H1 (cell line): ENCODE measurements at regions not wholly inside any gene's neighbourhood (a gene's known extent, or its start where the extent isn't known, plus 50 kb on each side); places are given as distances from the start of the nearest gene placed in this dataset.

Experiments used
- CTCF ChIA-PET: fragments of 300-600 bp; sonication (Branson Sonifier 250); formaldehyde crosslinking; loops from one replicate; lab custom pipeline; 2021; ENCODE audit not compliant: partially characterized antibody; lab: Charles Lee
- POLR2A ChIA-PET: fragments of 300-600 bp; sonication (Branson Sonifier 250); formaldehyde crosslinking; loops from one replicate; lab custom pipeline; 2021; ENCODE audit warnings: inconsistent platforms; ENCODE audit not compliant: partially characterized antibody; lab: Charles Lee
- DNase-seq, 2 experiments: peaks; one replicate each; pipeline versions ENCODE4 v3.0.0 to v3.0.0-alpha.2; 2010 to 2022; ENCODE audit warnings: low spot score in 2 of 2, low read depth in 1 of 2, mixed read lengths in 1 of 2
- FAIRE-seq: peaks from 2 replicates; lab custom pipeline; 2011; peaks lifted over from hg19 to GRCh38; lab: Jason Lieb, UNC
- H2AFZ ChIP-seq: 2 replicates; pipeline ENCODE4 v1.8.1; 2012; ENCODE audit warnings: low read length, inconsistent platforms
- H2AK5ac ChIP-seq: 2 replicates; pipeline ENCODE4 v1.6.1; 2013; ENCODE audit warnings: low read depth, low read length
- H2BK120ac ChIP-seq: replicated peaks from 2 replicates; pipeline ENCODE3; 2013; ENCODE audit warnings: low read depth, low read length, inconsistent platforms
- H2BK12ac ChIP-seq: 2 replicates; pipeline ENCODE4 v1.6.1; 2013; ENCODE audit warnings: low read depth, low read length
- H2BK15ac ChIP-seq: 2 replicates; pipeline ENCODE4 v1.6.1; 2013; ENCODE audit warnings: low read length
- H2BK20ac ChIP-seq: 2 replicates; pipeline ENCODE4 v1.6.1; 2013; ENCODE audit warnings: low read length
- H2BK5ac ChIP-seq: 2 replicates; pipeline ENCODE4 v1.6.1; 2013; ENCODE audit warnings: low read depth, low read length
- H3K14ac ChIP-seq: 2 replicates; pipeline ENCODE4 v1.6.1; 2013; ENCODE audit warnings: inconsistent platforms; ENCODE audit not compliant: insufficient read length
- H3K18ac ChIP-seq: 2 replicates; pipeline ENCODE4 v1.6.1; 2013; ENCODE audit warnings: low read length; ENCODE audit errors: extremely low read depth
- H3K23ac ChIP-seq: 2 replicates; pipeline ENCODE4 v1.6.1; 2013; ENCODE audit warnings: inconsistent platforms; ENCODE audit not compliant: insufficient read length
- H3K23me2 ChIP-seq: 2 replicates; pipeline ENCODE4 v1.6.1; 2013; ENCODE audit warnings: low read depth, low read length
- H3K27ac ChIP-seq: 2 replicates; pipeline ENCODE4 v1.6.1; 2011; ENCODE audit warnings: low read depth, low read length, inconsistent platforms
- H3K27me3 ChIP-seq, 4 experiments: replicated peaks in 1 of 4; 1 replicate in 1 of 4; 2 replicates in 3 of 4; pipeline versions ENCODE4 v1.6.1 to v1.8.1; 2011 to 2013; ENCODE audit warnings: low read length in 3 of 4, mild to moderate bottlenecking in 3 of 4, inconsistent platforms in 2 of 4, mixed read lengths in 2 of 4, moderate library complexity in 1 of 4; ENCODE audit not compliant: control insufficient read depth in 3 of 4, insufficient read depth in 3 of 4; ENCODE audit errors: extremely low read depth in 1 of 4
- H3K36me3 ChIP-seq, 4 experiments: 2 replicates each; pipeline versions ENCODE4 v1.6.1 to v1.8.1; 2011 to 2013; ENCODE audit warnings: mild to moderate bottlenecking in 4 of 4, low read length in 3 of 4, moderate library complexity in 2 of 4, control low read depth in 1 of 4, inconsistent platforms in 1 of 4; ENCODE audit not compliant: insufficient read depth in 4 of 4, control insufficient read depth in 2 of 4
- H3K4ac ChIP-seq: replicated peaks from 2 replicates; pipeline ENCODE3; 2013; ENCODE audit warnings: low read length, low read depth, mixed read lengths, inconsistent platforms; ENCODE audit not compliant: insufficient read length
- H3K4me1 ChIP-seq, 4 experiments: replicated peaks in 1 of 4; 1 replicate in 1 of 4; 2 replicates in 3 of 4; pipeline versions ENCODE4 v1.6.1 to v1.8.1; 2011 to 2013; ENCODE audit warnings: low read length in 3 of 4, inconsistent platforms in 2 of 4, mixed read lengths in 1 of 4; ENCODE audit not compliant: insufficient read depth in 4 of 4, control insufficient read depth in 3 of 4
- H3K4me2 ChIP-seq, 2 experiments: 2 replicates each; pipeline versions ENCODE4 v1.6.1 to v1.8.1; 2011 to 2013; ENCODE audit warnings: low read depth in 2 of 2, low read length in 2 of 2, control low read depth in 1 of 2, inconsistent platforms in 1 of 2, mild to moderate bottlenecking in 1 of 2; ENCODE audit not compliant: insufficient read depth in 1 of 2
- H3K4me3 ChIP-seq, 4 experiments: fragments of 200-600, 300-600 bp in 1 of 4; sonication (generic), shearing (Covaris generic), sonication (Bioruptor Twin) in 1 of 4; 2 replicates each; pipeline versions ENCODE4 v1.5.1 to v1.8.1; 2011 to 2016; ENCODE audit warnings: low read length in 4 of 4, low read depth in 3 of 4, control low read depth in 2 of 4, inconsistent platforms in 2 of 4, mild to moderate bottlenecking in 2 of 4, mixed read lengths in 1 of 4, moderate library complexity in 1 of 4; ENCODE audit not compliant: insufficient read depth in 2 of 4; ENCODE audit errors: extremely low read depth in 1 of 4
- H3K56ac ChIP-seq: replicated peaks from 2 replicates; pipeline ENCODE3; 2013; ENCODE audit warnings: low read depth, mild to moderate bottlenecking, mixed read lengths, low read length, inconsistent platforms; ENCODE audit not compliant: insufficient read length
- H3K79me1 ChIP-seq: 2 replicates; pipeline ENCODE4 v1.6.1; 2013; ENCODE audit warnings: low read depth, low read length, control low read depth
- H3K79me2 ChIP-seq, 2 experiments: 2 replicates each; pipeline versions ENCODE4 v1.6.1 to v1.8.1; 2012 to 2013; ENCODE audit warnings: low read length in 2 of 2, mild to moderate bottlenecking in 2 of 2, inconsistent platforms in 1 of 2; ENCODE audit not compliant: insufficient read depth in 2 of 2, control insufficient read depth in 1 of 2
- H3K9ac ChIP-seq, 4 experiments: replicated peaks in 1 of 4; 1 replicate in 1 of 4; 2 replicates in 3 of 4; pipeline versions ENCODE4 v1.6.1 to v1.8.1; 2011 to 2013; ENCODE audit warnings: low read depth in 3 of 4, low read length in 3 of 4, control low read depth in 2 of 4, mild to moderate bottlenecking in 2 of 4, moderate library complexity in 2 of 4, inconsistent platforms in 1 of 4; ENCODE audit errors: extremely low read depth in 1 of 4
- H3K9me3 ChIP-seq, 2 experiments: 2 replicates each; pipeline versions ENCODE4 v1.6.1 to v1.8.1; 2012 to 2013; ENCODE audit warnings: mild to moderate bottlenecking in 2 of 2, moderate library complexity in 2 of 2, control low read depth in 1 of 2, inconsistent platforms in 1 of 2, low read depth in 1 of 2, low read length in 1 of 2, mixed read lengths in 1 of 2; ENCODE audit not compliant: insufficient read depth in 2 of 2
- H4K20me1 ChIP-seq, 2 experiments: replicated peaks in 1 of 2; 2 replicates each; pipeline versions ENCODE3 to v1.8.1; 2011 to 2013; ENCODE audit warnings: inconsistent platforms in 2 of 2, low read length in 2 of 2, mild to moderate bottlenecking in 1 of 2; ENCODE audit not compliant: insufficient read depth in 2 of 2, control insufficient read depth in 1 of 2
- H4K5ac ChIP-seq: 2 replicates; pipeline ENCODE4 v1.6.1; 2013; ENCODE audit warnings: low read length, low read depth, mixed read lengths, inconsistent platforms; ENCODE audit not compliant: insufficient read length
- H4K8ac ChIP-seq: 2 replicates; pipeline ENCODE4 v1.8.0; 2013; ENCODE audit warnings: mild to moderate bottlenecking, moderate library complexity, low read length, inconsistent platforms; ENCODE audit not compliant: insufficient read depth; ENCODE audit errors: extremely low read depth
- H4K91ac ChIP-seq: replicated peaks from 2 replicates; pipeline ENCODE3; 2013; ENCODE audit warnings: low read length, mixed read lengths, inconsistent platforms; ENCODE audit not compliant: insufficient read length
- CHD2 ChIP-seq: IDR thresholded peaks from 2 replicates; pipeline ENCODE4 v1.6.1; 2012; ENCODE audit warnings: low read length, improper control_type of control experiment
- CREB1 ChIP-seq: IDR thresholded peaks from 2 replicates; pipeline ENCODE4 v1.6.1; 2012; ENCODE audit warnings: inconsistent platforms
- CTCF ChIP-seq, 3 experiments: IDR thresholded peaks; 1 replicate in 2 of 3; 2 replicates in 1 of 3; pipeline versions ENCODE4 v1.5.1 to v1.6.1; 2011; ENCODE audit warnings: low read length in 3 of 3, mild to moderate bottlenecking in 3 of 3, inconsistent platforms in 2 of 3, low read depth in 1 of 3, moderate library complexity in 1 of 3; ENCODE audit not compliant: insufficient read depth in 1 of 3; ENCODE audit errors: control extremely low read depth in 1 of 3
- HDAC6 ChIP-seq: IDR thresholded peaks from one replicate; pipeline ENCODE4 v1.7.1; 2012; ENCODE audit warnings: low read depth, mild to moderate bottlenecking, inconsistent platforms, low read length, moderate library complexity
- JUN ChIP-seq: IDR thresholded peaks from 2 replicates; pipeline ENCODE4 v1.6.1; 2011; ENCODE audit warnings: low read depth, mild to moderate bottlenecking, improper control_type of control experiment, low read length
- TAF1 ChIP-seq: IDR thresholded peaks from 2 replicates; pipeline ENCODE4 v1.6.1; 2011; ENCODE audit warnings: mild to moderate bottlenecking, low read depth, low read length
- TBP ChIP-seq: IDR thresholded peaks from 2 replicates; pipeline ENCODE4 v1.6.1; 2011; ENCODE audit warnings: low read depth, low read length, improper control_type of control experiment
- TCF12 ChIP-seq: IDR thresholded peaks from 2 replicates; pipeline ENCODE4 v1.6.1; 2011; ENCODE audit warnings: low read depth, mild to moderate bottlenecking, low read length
- WGBS, 2 experiments: shearing (Covaris generic) in 1 of 2; methylation state at CpG; one replicate each; pipeline versions ENCODE4 v1.1.6 to v1.1.7; 2013 to 2015; ENCODE audit warnings: low lambda C conversion rate in 2 of 2, mixed read lengths in 2 of 2, inconsistent platforms in 1 of 2, low coverage in 1 of 2, missing lambda C conversion rate in 1 of 2; ENCODE audit not compliant: insufficient replicate concordance in 2 of 2, insufficient coverage in 1 of 2, insufficient read length in 1 of 2; ENCODE audit errors: extremely low coverage in 1 of 2, missing lambda C conversion rate in 1 of 2; 5-methylcytosine and 5-hydroxymethylcytosine counted together

GRCh38 chr14:70259420-70259819 lies 70.7 kb upstream of the SLC8A3 start:
- no peak for FAIRE-seq

More at GRCh38 chr14:70259420-70259819, 70.7 kb upstream of the SLC8A3 start:
- Histone ChIP-seq H3K4me3 (no peak overlapping the region), H3K9me3 (peaks cover 0 to 4% of the 10 kb centered on the region in 2 experiments; a peak in 1 of 4 replicates), H4K91ac (no peak overlapping the region), H2BK120ac (no peak overlapping the region), H3K36me3 (no peaks in the 10 kb centered on the region), H2BK20ac (no peak overlapping the region), H3K4me1 (no peaks in the 10 kb centered on the region; a peak in 1 of 7 replicates), H3K23ac (no peak overlapping the region), H2BK5ac (no peak overlapping the region), H3K56ac (no peak overlapping the region), H3K18ac (no peak overlapping the region), H3K79me2 (no peaks in the 10 kb centered on the region), H4K8ac (no peak overlapping the region), H4K5ac (no peak overlapping the region), H2BK12ac (no peak overlapping the region)
- ChIA-PET POLR2A (no interaction called here), CTCF (interaction anchor here (0.6 to 2.7 kb wide), 7 partner anchors 9 to 382 kb away, joined by 3 to 9 read pairs (median 3); no protein-coding TSS in a partner anchor)
- no peak for DNase-seq
- WGBS, 2 experiments = 100% methylated on average over 1 of the region's 1 CpG; no CpG with 5 or more reads in 1 of the 2 experiments
- TF ChIP-seq HDAC6 (no peak), CTCF (IDR thresholded peaks at IDR 0.05; ENCODE audit: control extremely low read depth in 1 of 3, insufficient read depth in 1 of 3, low read depth in 1 of 3, low read length in 3 of 3) (no peak), TCF12 (no peak), CREB1 (no peak), TBP (no peak), CHD2 (no peak), TAF1 (no peak), JUN (no peak)
- TF ChIP-seq, all 59 proteins: peak for 0
- no peak overlapping the region for H3K4me2 ChIP-seq
- H2BK15ac ChIP-seq = no peak overlapping the region
- H2AK5ac ChIP-seq = no peak overlapping the region
- no peak overlapping the region for H3K14ac ChIP-seq
- no peaks in the 10 kb centered on the region for H4K20me1 ChIP-seq
- H3K4ac ChIP-seq = no peak overlapping the region
- H3K27me3 ChIP-seq = no peaks in the 10 kb centered on the region
- no peaks in the 10 kb centered on the region for H3K79me1 ChIP-seq
- H2AFZ ChIP-seq = no peak overlapping the region
- no peak overlapping the region for H3K9ac ChIP-seq
- no peak overlapping the region for H3K27ac ChIP-seq
- peaks cover 1% of the 10 kb centered on the region; the same call in 1 of the 2 replicates for H3K23me2 ChIP-seq
